AG04450 (cell line): ENCODE measurements at regions not wholly inside any gene's neighbourhood (a gene's known extent, or its start where the extent isn't known, plus 50 kb on each side); places are given as distances from the start of the nearest gene placed in this dataset.

Source experiments
- CTCF ChIA-PET: fragments of 300-600, 350-600 bp; formaldehyde crosslinking; extraction: SDS; loops from one replicate; lab custom pipeline; 2022; ENCODE audit warnings: antibody characterized with exemption, inconsistent platforms; lab: Charles Lee
- POLR2A ChIA-PET: fragments of 350-600 bp; formaldehyde crosslinking; extraction: SDS; loops from one replicate; lab custom pipeline; 2021; ENCODE audit warnings: antibody characterized with exemption, inconsistent platforms; lab: Yijun Ruan, JAX
- DNase-seq: peaks from one replicate; pipeline ENCODE4 v3.0.0-alpha.2; 2011; ENCODE audit warnings: low read depth, low spot score
- H3K27ac ChIP-seq: one replicate; pipeline ENCODE4 v1.5.1; 2012; ENCODE audit warnings: low read depth, low read length, control low read depth
- H3K27me3 ChIP-seq: one replicate; pipeline ENCODE4 v1.6.0; 2012; ENCODE audit warnings: low read length; ENCODE audit not compliant: control insufficient read depth, insufficient read depth
- H3K4me3 ChIP-seq: 2 replicates; pipeline ENCODE4 v1.5.1; 2011; ENCODE audit warnings: mild to moderate bottlenecking, low read depth, low read length, control low read depth
- H3K9me3 ChIP-seq: 2 replicates; pipeline ENCODE4 v1.5.1; 2012; ENCODE audit warnings: low read length; ENCODE audit not compliant: control insufficient read depth, insufficient read depth
- CTCF ChIP-seq: IDR thresholded peaks from 2 replicates; pipeline ENCODE4 v1.5.1; 2011; ENCODE audit warnings: low read depth, low read length, control low read depth, inconsistent platforms

GRCh38 chr10:132471125-132471451, 66.5 kb upstream of the INPP5A start:
- POLR2A ChIA-PET = no interaction called here
- peaks cover 15% of the 10 kb centered on the region for H3K9me3 ChIP-seq
- peaks cover 5% of the 10 kb centered on the region for H3K27me3 ChIP-seq
- TF ChIP-seq CTCF = no peak
- no peak for DNase-seq
- no peak overlapping the region for H3K27ac ChIP-seq
- no peak overlapping the region for H3K4me3 ChIP-seq
- CTCF ChIA-PET = no interaction called here

GRCh38 chr10:132471484-132471883, 66.1 kb upstream of the INPP5A start:
- POLR2A ChIA-PET = no interaction called here
- H3K9me3 ChIP-seq = peaks cover 15% of the 10 kb centered on the region
- TF ChIP-seq CTCF = no peak
- peaks cover 7% of the 10 kb centered on the region for H3K27me3 ChIP-seq
- no peak overlapping the region for H3K4me3 ChIP-seq
- no peak for DNase-seq
- H3K27ac ChIP-seq = no peak overlapping the region
- CTCF ChIA-PET = no interaction called here

GRCh38 chr10:132475086-132475485, 62.5 kb upstream of the INPP5A start:
- peaks cover 16% of the 10 kb centered on the region for H3K27me3 ChIP-seq
- peaks cover 15% of the 10 kb centered on the region for H3K9me3 ChIP-seq
- no peak overlapping the region for H3K27ac ChIP-seq
- no peak overlapping the region for H3K4me3 ChIP-seq
- ChIA-PET CTCF (no interaction called here), POLR2A (no interaction called here)
- TF ChIP-seq CTCF = no peak
- no peak for DNase-seq

GRCh38 chr10:132476146-132477065, 61.2 kb upstream of the INPP5A start:
- Histone ChIP-seq H3K4me3 (no peak overlapping the region), H3K27ac (no peak overlapping the region), H3K9me3 (peaks cover 10% of the 10 kb centered on the region), H3K27me3 (peaks cover 16% of the 10 kb centered on the region)
- POLR2A ChIA-PET = no interaction called here
- CTCF ChIA-PET = no interaction called here
- no peak for DNase-seq
- TF ChIP-seq CTCF = no peak

- no peak for TF ChIP-seq CTCF
- peaks cover 16% of the 10 kb centered on the region for H3K27me3 ChIP-seq
- H3K27ac ChIP-seq = no peak overlapping the region
- ChIA-PET POLR2A (no interaction called here), CTCF (no interaction called here)
- DNase-seq = no peak
- H3K4me3 ChIP-seq = no peak overlapping the region
- H3K9me3 ChIP-seq = peaks cover 4% of the 10 kb centered on the region
These were observed 60.6 kb upstream of the INPP5A start for GRCh38 chr10:132477066-132477397.
